HEK293 (cell line): ENCODE measurements at regions not wholly inside any gene's neighbourhood (a gene's known extent, or its start where the extent isn't known, plus 50 kb on each side); places are given as distances from the start of the nearest gene placed in this dataset.

ENCODE experiments used
- PRDM1 ChIP-seq: fragments of 450-650 bp; formaldehyde crosslinking; IDR thresholded peaks from 2 replicates; pipeline ENCODE4; 2016; ENCODE audit warnings: missing biosample characterization, missing genetic modification characterization
- TF ChIP-seq, protein P1 (sequence below): fragments of 450-650 bp; formaldehyde crosslinking; IDR thresholded peaks from 2 replicates; pipeline ENCODE4 v1.5.1; 2016; ENCODE audit warnings: missing biosample characterization, missing genetic modification characterization
- TF ChIP-seq, protein P2 (sequence below): fragments of 450-650 bp; formaldehyde crosslinking; IDR thresholded peaks from 2 replicates; pipeline ENCODE4 v1.5.1; 2016; ENCODE audit warnings: missing biosample characterization, missing genetic modification characterization

DNA sequence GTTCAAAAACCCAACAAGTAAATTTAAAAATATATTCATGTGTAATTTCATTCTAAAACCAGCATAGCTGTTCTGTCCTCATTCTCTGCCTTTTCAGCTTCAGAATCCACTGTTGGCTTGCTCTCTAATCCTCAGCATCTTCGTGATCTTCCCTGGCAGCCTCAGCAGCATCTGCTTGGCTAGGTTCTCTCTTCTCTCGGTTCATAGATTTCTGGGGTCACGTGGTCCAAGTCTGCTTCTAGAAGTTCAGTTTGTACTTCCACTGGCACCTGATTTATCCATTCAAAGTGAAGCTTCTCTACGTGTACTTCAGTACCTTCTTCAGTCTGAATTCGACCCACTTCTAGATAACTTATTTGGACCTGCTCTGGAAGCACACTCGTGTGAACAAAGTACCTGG is 245.7 kb downstream of the EPM2A start:
- TF ChIP-seq, protein P1, sequence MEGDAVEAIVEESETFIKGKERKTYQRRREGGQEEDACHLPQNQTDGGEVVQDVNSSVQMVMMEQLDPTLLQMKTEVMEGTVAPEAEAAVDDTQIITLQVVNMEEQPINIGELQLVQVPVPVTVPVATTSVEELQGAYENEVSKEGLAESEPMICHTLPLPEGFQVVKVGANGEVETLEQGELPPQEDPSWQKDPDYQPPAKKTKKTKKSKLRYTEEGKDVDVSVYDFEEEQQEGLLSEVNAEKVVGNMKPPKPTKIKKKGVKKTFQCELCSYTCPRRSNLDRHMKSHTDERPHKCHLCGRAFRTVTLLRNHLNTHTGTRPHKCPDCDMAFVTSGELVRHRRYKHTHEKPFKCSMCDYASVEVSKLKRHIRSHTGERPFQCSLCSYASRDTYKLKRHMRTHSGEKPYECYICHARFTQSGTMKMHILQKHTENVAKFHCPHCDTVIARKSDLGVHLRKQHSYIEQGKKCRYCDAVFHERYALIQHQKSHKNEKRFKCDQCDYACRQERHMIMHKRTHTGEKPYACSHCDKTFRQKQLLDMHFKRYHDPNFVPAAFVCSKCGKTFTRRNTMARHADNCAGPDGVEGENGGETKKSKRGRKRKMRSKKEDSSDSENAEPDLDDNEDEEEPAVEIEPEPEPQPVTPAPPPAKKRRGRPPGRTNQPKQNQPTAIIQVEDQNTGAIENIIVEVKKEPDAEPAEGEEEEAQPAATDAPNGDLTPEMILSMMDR (tag by site-specific recombination) = no peak
- TF ChIP-seq, protein P2, sequence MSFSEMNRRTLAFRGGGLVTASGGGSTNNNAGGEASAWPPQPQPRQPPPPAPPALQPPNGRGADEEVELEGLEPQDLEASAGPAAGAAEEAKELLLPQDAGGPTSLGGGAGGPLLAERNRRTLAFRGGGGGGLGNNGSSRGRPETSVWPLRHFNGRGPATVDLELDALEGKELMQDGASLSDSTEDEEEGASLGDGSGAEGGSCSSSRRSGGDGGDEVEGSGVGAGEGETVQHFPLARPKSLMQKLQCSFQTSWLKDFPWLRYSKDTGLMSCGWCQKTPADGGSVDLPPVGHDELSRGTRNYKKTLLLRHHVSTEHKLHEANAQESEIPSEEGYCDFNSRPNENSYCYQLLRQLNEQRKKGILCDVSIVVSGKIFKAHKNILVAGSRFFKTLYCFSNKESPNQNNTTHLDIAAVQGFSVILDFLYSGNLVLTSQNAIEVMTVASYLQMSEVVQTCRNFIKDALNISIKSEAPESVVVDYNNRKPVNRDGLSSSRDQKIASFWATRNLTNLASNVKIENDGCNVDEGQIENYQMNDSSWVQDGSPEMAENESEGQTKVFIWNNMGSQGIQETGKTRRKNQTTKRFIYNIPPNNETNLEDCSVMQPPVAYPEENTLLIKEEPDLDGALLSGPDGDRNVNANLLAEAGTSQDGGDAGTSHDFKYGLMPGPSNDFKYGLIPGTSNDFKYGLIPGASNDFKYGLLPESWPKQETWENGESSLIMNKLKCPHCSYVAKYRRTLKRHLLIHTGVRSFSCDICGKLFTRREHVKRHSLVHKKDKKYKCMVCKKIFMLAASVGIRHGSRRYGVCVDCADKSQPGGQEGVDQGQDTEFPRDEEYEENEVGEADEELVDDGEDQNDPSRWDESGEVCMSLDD (tag by site-specific recombination) = no peak
- no peak for TF ChIP-seq PRDM1
